Loucy (cell line): ENCODE measurements at regions not wholly inside any gene's neighbourhood (a gene's known extent, or its start where the extent isn't known, plus 50 kb on each side); places are given as distances from the start of the nearest gene placed in this dataset.

Source experiments
- EZH2phosphoT487 ChIP-seq: fragments of 200-600 bp; IDR thresholded peaks from 2 replicates; pipeline ENCODE4 v1.6.1; 2018; ENCODE audit warnings: antibody characterized with exemption, mild to moderate bottlenecking, moderate library complexity, borderline replicate concordance
- TF ChIP-seq, protein P1 (sequence below): fragments of 200-600 bp; sonication (generic); conservative IDR thresholded peaks from 2 replicates; pipeline ENCODE4 v1.5.1; 2014; ENCODE audit warnings: mild to moderate bottlenecking, antibody characterized with exemption, low read length

DNA sequence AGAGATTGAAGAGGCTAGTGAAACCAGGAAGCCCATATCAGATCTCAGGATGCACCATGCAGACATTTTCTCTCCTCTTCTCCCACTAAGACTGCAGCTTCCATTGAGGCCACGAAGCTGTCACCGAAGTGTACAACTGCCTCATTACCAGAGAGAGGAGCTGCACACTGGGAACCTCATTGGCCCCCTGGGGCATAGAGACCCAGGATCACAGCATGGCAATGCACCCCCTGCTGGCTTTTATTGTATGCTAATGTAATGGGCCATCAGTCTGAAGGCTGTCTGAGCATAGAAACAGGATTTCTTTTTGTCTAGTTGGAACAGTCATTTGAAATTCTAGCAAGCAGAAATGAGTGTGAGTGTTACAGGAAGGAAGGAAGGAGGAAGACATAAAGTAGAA lies 861.6 kb upstream of the CELF4 start:
- TF ChIP-seq, protein P1, sequence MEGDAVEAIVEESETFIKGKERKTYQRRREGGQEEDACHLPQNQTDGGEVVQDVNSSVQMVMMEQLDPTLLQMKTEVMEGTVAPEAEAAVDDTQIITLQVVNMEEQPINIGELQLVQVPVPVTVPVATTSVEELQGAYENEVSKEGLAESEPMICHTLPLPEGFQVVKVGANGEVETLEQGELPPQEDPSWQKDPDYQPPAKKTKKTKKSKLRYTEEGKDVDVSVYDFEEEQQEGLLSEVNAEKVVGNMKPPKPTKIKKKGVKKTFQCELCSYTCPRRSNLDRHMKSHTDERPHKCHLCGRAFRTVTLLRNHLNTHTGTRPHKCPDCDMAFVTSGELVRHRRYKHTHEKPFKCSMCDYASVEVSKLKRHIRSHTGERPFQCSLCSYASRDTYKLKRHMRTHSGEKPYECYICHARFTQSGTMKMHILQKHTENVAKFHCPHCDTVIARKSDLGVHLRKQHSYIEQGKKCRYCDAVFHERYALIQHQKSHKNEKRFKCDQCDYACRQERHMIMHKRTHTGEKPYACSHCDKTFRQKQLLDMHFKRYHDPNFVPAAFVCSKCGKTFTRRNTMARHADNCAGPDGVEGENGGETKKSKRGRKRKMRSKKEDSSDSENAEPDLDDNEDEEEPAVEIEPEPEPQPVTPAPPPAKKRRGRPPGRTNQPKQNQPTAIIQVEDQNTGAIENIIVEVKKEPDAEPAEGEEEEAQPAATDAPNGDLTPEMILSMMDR = peak; percentile 53
- TF ChIP-seq EZH2phosphoT487 = no peak
